ENCODE measurements at regions not wholly inside any gene's neighbourhood (a gene's known extent, or its start where the extent isn't known, plus 50 kb on each side); places are given as distances from the start of the nearest gene placed in this dataset.

GRCh38 chr20:47973519-47974233 is 188.4 kb upstream of the SULF2 start (continued):
- TF ChIP-seq ETV5 (CRISPR knock-in tag; IDR thresholded peaks at IDR 0.05; ENCODE audit: borderline replicate concordance) (peak; percentile 91), ZBTB7B (CRISPR knock-in tag; IDR thresholded peaks at IDR 0.05) (peak; percentile 99), ZNF558 (CRISPR knock-in tag; IDR thresholded peaks at IDR 0.05; ENCODE audit: borderline replicate concordance) (0 out of 2 replicates have a peak, but pooled peaks have one; percentile 61), ZNF780A (CRISPR knock-in tag; IDR thresholded peaks at IDR 0.05) (0 out of 2 replicates have a peak, but pooled peaks have one; percentile 27), IRF1 (CRISPR knock-in tag; IDR thresholded peaks at IDR 0.05; ENCODE audit: low read depth) (peak; percentile 64; the same call in 1 of the 2 replicates), PCBP2 (optimal IDR thresholded peaks at IDR 0.05; ENCODE audit: low read depth, low read length, poor library complexity, severe bottlenecking) (no peak), ZNF580 (CRISPR knock-in tag; IDR thresholded peaks at IDR 0.05; ENCODE audit: borderline replicate concordance, low read depth) (peak; percentile 54; the same call in 1 of the 2 replicates), ZBTB2 (CRISPR knock-in tag; IDR thresholded peaks at IDR 0.05; ENCODE audit: low read depth) (0 out of 2 replicates have a peak, but pooled peaks have one; percentile 40), ZNF225 (CRISPR knock-in tag; IDR thresholded peaks at IDR 0.05) (0 out of 2 replicates have a peak, but pooled peaks have one; percentile 16), HNF1A (IDR thresholded peaks at IDR 0.05; ENCODE audit: low read depth) (peak; percentile 61; the same call in 1 of the 2 replicates), HNF1A (CRISPR knock-in tag; IDR thresholded peaks at IDR 0.05; ENCODE audit: borderline replicate concordance) (peak; percentile 84; the same call in 1 of the 2 replicates), RORA (CRISPR knock-in tag; IDR thresholded peaks at IDR 0.05) (no peak; the same call in 1 of the 2 replicates), ZNF136 (CRISPR knock-in tag; IDR thresholded peaks at IDR 0.05; ENCODE audit: low read depth) (peak; percentile 98), ZNF260 (CRISPR knock-in tag; IDR thresholded peaks at IDR 0.05; ENCODE audit: borderline replicate concordance, low read depth) (no peak), MAFF (IDR thresholded peaks at IDR 0.05; ENCODE audit: low read depth, low read length) (peak; percentile 12; the same call in 1 of the 2 replicates), ZNF101 (CRISPR knock-in tag; IDR thresholded peaks at IDR 0.05; ENCODE audit: borderline replicate concordance, low read depth) (no peak)
- TF ChIP-seq, protein P1, sequence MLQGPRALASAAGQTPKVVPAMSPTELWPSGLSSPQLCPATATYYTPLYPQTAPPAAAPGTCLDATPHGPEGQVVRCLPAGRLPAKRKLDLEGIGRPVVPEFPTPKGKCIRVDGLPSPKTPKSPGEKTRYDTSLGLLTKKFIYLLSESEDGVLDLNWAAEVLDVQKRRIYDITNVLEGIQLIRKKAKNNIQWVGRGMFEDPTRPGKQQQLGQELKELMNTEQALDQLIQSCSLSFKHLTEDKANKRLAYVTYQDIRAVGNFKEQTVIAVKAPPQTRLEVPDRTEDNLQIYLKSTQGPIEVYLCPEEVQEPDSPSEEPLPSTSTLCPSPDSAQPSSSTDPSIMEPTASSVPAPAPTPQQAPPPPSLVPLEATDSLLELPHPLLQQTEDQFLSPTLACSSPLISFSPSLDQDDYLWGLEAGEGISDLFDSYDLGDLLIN (CRISPR knock-in tag; IDR thresholded peaks at IDR 0.05; ENCODE audit: borderline replicate concordance), result peak; percentile 43; the same call in 1 of the 2 replicates
- TF ChIP-seq, protein P2, sequence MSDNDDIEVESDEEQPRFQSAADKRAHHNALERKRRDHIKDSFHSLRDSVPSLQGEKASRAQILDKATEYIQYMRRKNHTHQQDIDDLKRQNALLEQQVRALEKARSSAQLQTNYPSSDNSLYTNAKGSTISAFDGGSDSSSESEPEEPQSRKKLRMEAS (IDR thresholded peaks at IDR 0.05), result peak; percentile 61; the same call in 1 of the 2 replicates
